Naive thymus-derived CD8-positive, alpha-beta T cell (primary cell): ENCODE measurements at regions not wholly inside any gene's neighbourhood (a gene's known extent, or its start where the extent isn't known, plus 50 kb on each side); places are given as distances from the start of the nearest gene placed in this dataset.
"Not testable (repeated sequence)": the region's sequence is repeated elsewhere in the genome, so short reads cannot be mapped to it uniquely, and the experiment has no call there.

Experiments used
- ATAC-seq, 2 donors: fragments of 150-1000 bp; cut with Tn5 transposase in 1 of 2; sonication (Bioruptor Pico), chemical (Tn5 transposase) in 1 of 2; 1 replicate in 1 of 2; 2 replicates in 1 of 2; pipeline ENCODE4 v1.10.0; 2021; ENCODE audit warnings: mild to moderate bottlenecking in 2 of 2, moderate library complexity in 2 of 2
- POLR2A ChIA-PET: fragments of 350-600 bp; sonication (Branson Sonifier 250); formaldehyde crosslinking; loops from one replicate; lab custom pipeline; 2021; ENCODE audit warnings: antibody characterized with exemption; lab: Charles Lee
- DNase-seq, 10 donors: peaks; one replicate each; pipeline versions ENCODE4 v3.0.0 to v3.0.0-alpha.2; 2020 to 2022
- H3K27ac Mint-ChIP-seq, 10 donors: one replicate each; pipeline ENCODE4 v1.8.0; 2020 to 2022; ENCODE audit warnings: mild to moderate bottlenecking in 10 of 10, mixed read lengths in 10 of 10, moderate library complexity in 4 of 10, inconsistent platforms in 1 of 10
- H3K27me3 Mint-ChIP-seq, 5 donors: one replicate each; pipeline ENCODE4 v1.8.0; 2021 to 2022; ENCODE audit warnings: mixed read lengths in 5 of 5
- H3K36me3 Mint-ChIP-seq, 3 donors: one replicate each; pipeline ENCODE4 v1.8.0; 2020 to 2022; ENCODE audit warnings: mixed read lengths in 3 of 3, mild to moderate bottlenecking in 2 of 3, inconsistent platforms in 1 of 3
- H3K4me1 Mint-ChIP-seq, 4 donors: one replicate each; pipeline ENCODE4 v1.8.0; 2021 to 2022; ENCODE audit warnings: mixed read lengths in 4 of 4
- H3K4me3 Mint-ChIP-seq, 10 donors: one replicate each; pipeline ENCODE4 v1.8.0; 2020 to 2022; ENCODE audit warnings: mild to moderate bottlenecking in 10 of 10, mixed read lengths in 10 of 10, moderate library complexity in 6 of 10, inconsistent platforms in 1 of 10
- H3K9me3 Mint-ChIP-seq, 9 donors: one replicate each; pipeline ENCODE4 v1.8.0; 2020 to 2022; ENCODE audit warnings: mixed read lengths in 9 of 9, mild to moderate bottlenecking in 3 of 9, inconsistent platforms in 1 of 9, moderate library complexity in 1 of 9

DNA sequence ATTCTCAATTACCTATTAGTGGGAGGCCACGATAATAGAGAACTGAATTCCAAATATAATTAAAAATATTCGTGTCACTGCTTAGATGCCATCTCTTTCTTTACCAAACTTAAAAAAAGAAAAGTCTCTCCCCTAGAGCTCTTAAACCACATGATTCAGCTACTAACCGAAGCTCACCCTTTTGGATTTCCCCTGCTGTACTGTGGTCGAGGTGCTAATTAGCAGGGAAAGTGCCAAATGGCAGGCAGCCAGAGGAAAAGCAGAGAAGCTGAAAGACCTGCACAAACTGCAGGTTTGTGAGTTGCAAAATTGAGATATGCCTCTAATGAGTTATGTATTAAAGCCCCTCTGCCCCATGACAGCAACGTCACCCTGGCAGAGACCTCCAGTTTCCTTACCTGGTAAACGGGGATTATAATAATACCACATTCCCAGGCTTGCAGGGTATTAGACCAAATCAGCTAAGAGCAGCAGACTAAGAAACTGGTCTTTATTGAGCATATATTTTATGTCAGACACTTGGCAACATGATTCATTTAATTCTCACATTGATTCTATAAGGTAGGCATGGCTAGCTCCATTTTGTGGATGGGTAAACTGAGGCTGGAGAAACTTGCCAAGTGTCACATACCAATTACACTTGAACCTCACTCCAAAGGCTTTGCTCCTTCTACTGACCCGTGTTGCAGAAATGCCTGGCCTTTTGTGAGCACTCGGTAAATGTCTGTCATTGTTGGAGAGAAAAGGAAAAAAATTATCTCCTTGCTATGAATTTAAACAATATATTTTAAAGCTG lies 259.7 kb downstream of the LPIN1 start:
- POLR2A ChIA-PET: interaction anchor here (0.7 to 1.1 kb wide), 3 partner anchors 10 to 711 kb away, joined by 3 to 5 read pairs (median 4); partner anchors contain the start of gene TRIB2
- ATAC-seq: peak; percentile 98 to 99
- H3K4me1 Mint-ChIP-seq: peaks cover 13 to 45% (median 29%) of the 10 kb centered on the region in 4 donors

DNA sequence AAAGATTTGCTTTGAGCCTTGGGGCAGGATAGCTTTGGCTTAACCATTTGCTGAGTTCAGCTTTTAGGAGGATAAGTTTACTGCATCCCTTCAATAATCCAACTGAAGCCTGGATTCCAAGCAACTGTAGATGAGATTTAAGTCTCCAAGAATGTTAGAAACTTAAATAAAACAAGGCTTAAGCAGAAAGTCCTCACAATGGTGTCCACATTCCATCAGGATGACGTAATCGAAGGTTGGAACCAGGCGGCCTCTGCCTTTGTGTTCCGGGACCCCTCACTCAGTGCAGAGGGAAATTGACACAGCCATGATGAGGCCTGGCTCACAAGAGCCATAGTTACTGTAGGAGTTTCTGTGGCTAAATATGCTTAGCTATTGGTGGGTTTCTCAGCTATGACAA lies 260.4 kb downstream of the LPIN1 start:
- Mint-ChIP-seq H3K36me3 (no peaks in the 10 kb centered on the region), H3K9me3 (no peaks in the 10 kb centered on the region), H3K4me3 (no peak overlapping the region), H3K27ac (no peak overlapping the region), H3K27me3 (peaks cover 0 to 12% (median 2%) of the 10 kb centered on the region in 5 donors), H3K4me1 (peaks cover 11 to 44% (median 27%) of the 10 kb centered on the region in 4 donors)
- POLR2A ChIA-PET: interaction anchor here (1.1 kb wide), 1 partner anchor 10 kb away, joined by 4 read pairs; no protein-coding TSS in a partner anchor
- no peak for ATAC-seq
- no peak for DNase-seq

More for the DNA sequence above, 259.7 kb downstream of the LPIN1 start:
- peak overlapping the region in 3 of 10 donors; percentile 50 to 73 (median 71) for H3K27ac Mint-ChIP-seq
- H3K9me3 Mint-ChIP-seq: no peaks in the 10 kb centered on the region
- peak; percentile 15 to 82 (median 68) for DNase-seq
- H3K27me3 Mint-ChIP-seq: peaks cover 0 to 14% (median 6%) of the 10 kb centered on the region in 5 donors
- peak overlapping the region in 9 of 10 donors; percentile 16 to 74 (median 48) for H3K4me3 Mint-ChIP-seq
- H3K36me3 Mint-ChIP-seq: no peaks in the 10 kb centered on the region

DNA sequence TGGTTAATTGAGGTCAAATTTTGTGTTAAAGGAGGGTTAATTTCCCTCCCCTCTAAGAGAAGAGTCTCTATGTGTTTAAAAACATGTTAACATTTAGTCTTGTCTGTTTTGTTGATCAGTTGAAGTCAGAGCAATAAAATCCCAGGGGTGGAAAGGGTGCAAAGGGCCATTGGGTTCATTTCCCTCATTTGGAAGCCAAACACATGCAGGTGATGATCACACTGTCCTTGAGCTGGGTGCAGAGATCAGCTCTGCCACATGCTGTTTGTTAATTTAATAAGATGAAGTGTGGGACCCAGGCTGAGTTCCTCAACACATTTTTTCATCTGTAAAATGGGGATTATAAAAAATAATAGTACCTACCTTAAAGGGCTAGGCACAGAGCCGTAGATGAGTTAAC lies 260.9 kb downstream of the LPIN1 start:
- H3K4me3 Mint-ChIP-seq: no peak overlapping the region
- no peaks in the 10 kb centered on the region for H3K36me3 Mint-ChIP-seq
- H3K4me1 Mint-ChIP-seq: peaks cover 9 to 40% (median 23%) of the 10 kb centered on the region in 4 donors
- DNase-seq: no peak
- peaks cover 0 to 8% (median 0%) of the 10 kb centered on the region in 5 donors for H3K27me3 Mint-ChIP-seq
- H3K9me3 Mint-ChIP-seq: no peaks in the 10 kb centered on the region
- no peak for ATAC-seq
- H3K27ac Mint-ChIP-seq: no peak overlapping the region
- POLR2A ChIA-PET: interaction anchor here (0.7 kb wide), 1 partner anchor 198 kb away, joined by 3 read pairs; no protein-coding TSS in a partner anchor

DNA sequence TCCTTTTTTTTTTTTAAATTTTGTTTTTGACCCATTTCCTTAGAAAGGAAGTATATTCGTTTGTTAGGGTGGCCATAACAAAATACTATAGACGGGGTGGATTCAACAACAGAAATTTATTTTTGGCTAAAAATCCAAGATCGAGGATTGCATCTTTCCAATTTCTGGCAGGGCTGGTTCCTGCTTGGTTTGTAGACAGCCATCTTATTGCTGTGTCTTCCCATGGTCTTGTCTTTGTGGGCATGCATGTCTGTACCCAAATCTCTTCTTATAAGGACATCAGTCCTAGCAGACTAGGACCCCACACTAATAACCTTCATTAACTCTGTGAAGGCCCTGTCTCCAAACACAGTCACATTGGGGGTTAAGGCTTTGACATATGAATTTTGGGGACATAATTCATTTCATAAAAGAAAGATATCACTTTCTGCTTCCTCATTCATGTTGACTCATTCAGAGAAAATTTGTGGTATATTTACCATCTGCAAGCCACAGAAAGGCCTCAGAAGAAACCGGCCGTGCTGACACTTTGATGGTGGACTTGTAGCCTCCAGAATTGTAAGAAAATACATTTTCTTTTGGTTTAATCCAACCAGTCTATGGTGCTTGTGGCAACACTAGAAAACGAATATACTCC lies 262.1 kb downstream of the LPIN1 start:
- POLR2A ChIA-PET: no interaction called here
- no peaks in the 10 kb centered on the region for H3K36me3 Mint-ChIP-seq
- peaks cover 0 to 6% (median 0%) of the 10 kb centered on the region in 5 donors for H3K27me3 Mint-ChIP-seq
- peaks cover 0 to 2% (median 0%) of the 10 kb centered on the region in 9 donors for H3K9me3 Mint-ChIP-seq
- H3K4me3 Mint-ChIP-seq: no peak overlapping the region
- peaks cover 9 to 42% (median 23%) of the 10 kb centered on the region in 4 donors for H3K4me1 Mint-ChIP-seq
- H3K27ac Mint-ChIP-seq: no peak overlapping the region
- ATAC-seq (no peak), DNase-seq (no peak)

DNA sequence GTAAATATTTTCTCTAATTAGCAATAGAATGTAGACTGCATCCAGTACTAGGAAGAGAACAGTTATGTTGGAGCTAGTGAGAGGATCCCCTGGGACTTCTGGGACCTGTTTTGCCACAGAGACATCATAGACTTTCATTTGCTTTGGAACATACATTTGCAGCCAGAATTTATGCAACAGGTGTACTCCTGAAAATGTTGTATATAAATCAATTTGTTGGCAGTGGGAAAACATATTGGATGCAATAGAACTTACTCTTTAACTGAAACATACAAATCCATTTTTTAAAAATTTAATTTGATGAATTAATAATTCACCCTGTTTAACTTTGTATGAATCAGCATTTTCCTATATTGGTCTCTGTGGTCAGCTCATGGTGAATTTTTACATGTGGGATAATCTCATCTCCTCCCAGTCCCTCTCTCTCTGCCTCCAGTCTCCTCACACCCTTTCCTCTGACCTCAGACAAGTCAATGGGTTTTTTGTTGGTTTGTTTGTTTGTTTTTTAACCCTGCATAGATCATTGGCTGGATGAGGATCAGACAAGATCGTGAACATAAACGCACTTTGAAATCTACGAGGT lies 263.0 kb downstream of the LPIN1 start:
- DNase-seq (no peak), ATAC-seq (no peak)
- Mint-ChIP-seq H3K4me1 (peaks cover 9 to 49% (median 22%) of the 10 kb centered on the region in 4 donors), H3K27ac (peak overlapping the region in 1 of 10 donors; percentile 11), H3K27me3 (peaks cover 0 to 6% (median 0%) of the 10 kb centered on the region in 5 donors), H3K9me3 (peaks cover 0 to 2% (median 0%) of the 10 kb centered on the region in 9 donors), H3K4me3 (no peak overlapping the region), H3K36me3 (no peaks in the 10 kb centered on the region)
- POLR2A ChIA-PET: no interaction called here

DNA sequence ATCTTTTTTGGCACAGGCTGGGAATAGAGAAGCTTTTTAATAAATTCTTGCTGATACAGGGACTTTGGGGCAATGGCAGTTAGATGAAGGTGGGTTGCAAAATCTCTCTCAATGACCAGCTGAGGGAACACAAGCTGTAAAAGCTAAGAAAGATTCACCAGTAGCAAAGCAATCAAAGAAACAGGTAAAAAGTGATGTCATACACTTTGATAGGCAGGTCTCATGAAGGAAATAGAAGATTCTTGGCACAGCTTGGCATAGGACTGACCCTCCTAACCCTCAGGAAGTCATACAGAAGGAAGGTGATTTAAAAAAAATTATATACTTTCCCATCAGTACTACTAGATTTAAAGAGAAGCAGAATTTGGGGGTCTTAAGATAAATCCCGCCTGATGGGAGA lies 263.6 kb downstream of the LPIN1 start:
- no peak for ATAC-seq
- Mint-ChIP-seq H3K4me3 (no peak overlapping the region), H3K27ac (no peak overlapping the region), H3K36me3 (no peaks in the 10 kb centered on the region), H3K4me1 (peaks cover 8 to 43% (median 16%) of the 10 kb centered on the region in 4 donors), H3K27me3 (peaks cover 0 to 4% (median 0%) of the 10 kb centered on the region in 5 donors), H3K9me3 (peaks cover 0 to 2% (median 0%) of the 10 kb centered on the region in 9 donors)
- POLR2A ChIA-PET: no interaction called here
- no peak for DNase-seq

DNA sequence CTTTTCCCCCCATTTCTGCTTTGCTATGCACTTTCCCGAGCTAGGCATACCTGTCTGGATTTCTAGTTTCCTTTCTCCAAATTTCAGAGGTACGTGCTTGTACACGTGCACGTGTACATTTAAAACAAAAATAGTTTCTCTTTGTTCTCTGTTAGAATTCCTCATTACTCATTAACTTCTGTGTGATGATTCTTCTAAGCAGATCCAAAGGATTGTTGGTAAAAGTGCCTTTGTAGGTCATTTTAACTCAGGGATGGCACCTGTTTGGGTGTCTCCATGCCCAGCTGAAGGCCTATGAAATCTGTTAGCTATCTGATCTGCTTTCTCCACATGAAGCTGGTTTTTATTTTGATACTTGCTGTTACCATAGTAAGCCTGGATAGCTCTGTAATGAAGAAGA lies 264.3 kb downstream of the LPIN1 start:
- Mint-ChIP-seq H3K4me3 (no peak overlapping the region), H3K4me1 (peaks cover 8 to 36% (median 10%) of the 10 kb centered on the region in 4 donors), H3K36me3 (no peaks in the 10 kb centered on the region), H3K9me3 (peaks cover 0 to 2% (median 0%) of the 10 kb centered on the region in 9 donors), H3K27me3 (peaks cover 0 to 5% (median 0%) of the 10 kb centered on the region in 5 donors), H3K27ac (no peak overlapping the region)
- no peak for DNase-seq
- no peak for ATAC-seq
- POLR2A ChIA-PET: no interaction called here

DNA sequence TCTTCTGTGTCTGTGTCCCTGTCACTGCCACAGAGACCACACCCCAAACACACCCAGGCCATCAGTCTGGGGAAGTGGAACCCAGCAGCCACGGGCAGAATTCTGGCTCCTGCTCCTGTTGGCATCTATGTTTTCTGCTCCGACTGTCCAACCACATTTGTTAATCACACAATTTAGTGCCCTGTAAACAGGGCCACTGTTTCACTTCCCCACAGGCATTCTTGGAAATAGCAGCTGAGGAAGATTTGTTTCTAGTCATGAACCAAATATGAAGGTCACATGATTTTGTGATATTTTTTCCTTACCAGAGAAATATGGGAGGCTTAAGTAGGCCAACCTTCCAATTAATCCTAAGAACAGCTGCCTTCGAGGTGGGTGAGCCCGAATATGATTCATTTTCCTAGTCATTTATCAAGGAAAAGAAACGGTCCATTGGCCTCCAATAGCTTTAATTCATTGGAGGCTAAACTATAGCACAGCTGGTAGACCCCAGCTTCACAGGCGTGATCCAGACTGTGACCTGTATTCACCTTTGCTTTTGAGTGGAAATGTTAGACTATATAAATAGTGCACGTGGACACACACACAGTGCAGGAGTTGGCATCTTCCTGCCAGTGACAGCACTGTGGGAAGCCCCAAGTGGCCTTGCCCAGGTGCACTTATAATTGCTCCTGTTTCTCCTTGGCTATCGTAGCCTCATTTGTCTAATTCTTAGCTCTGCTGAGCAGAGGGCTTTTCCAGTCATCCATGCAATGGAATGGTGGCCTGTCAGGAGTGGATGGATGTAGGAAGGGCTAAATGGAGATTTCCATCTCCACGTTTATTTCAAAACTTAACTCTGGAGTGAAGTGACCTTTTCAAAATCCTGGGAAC lies 267.9 kb downstream of the LPIN1 start:
- Mint-ChIP-seq H3K27ac (no peak overlapping the region), H3K36me3 (no peaks in the 10 kb centered on the region), H3K27me3 (peaks cover 0 to 11% (median 0%) of the 10 kb centered on the region in 5 donors), H3K4me1 (peaks cover 13 to 34% (median 21%) of the 10 kb centered on the region in 4 donors), H3K4me3 (no peak overlapping the region), H3K9me3 (peaks cover 0 to 3% (median 0%) of the 10 kb centered on the region in 9 donors)
- ATAC-seq (no peak), DNase-seq (no peak)
- POLR2A ChIA-PET: no interaction called here

DNA sequence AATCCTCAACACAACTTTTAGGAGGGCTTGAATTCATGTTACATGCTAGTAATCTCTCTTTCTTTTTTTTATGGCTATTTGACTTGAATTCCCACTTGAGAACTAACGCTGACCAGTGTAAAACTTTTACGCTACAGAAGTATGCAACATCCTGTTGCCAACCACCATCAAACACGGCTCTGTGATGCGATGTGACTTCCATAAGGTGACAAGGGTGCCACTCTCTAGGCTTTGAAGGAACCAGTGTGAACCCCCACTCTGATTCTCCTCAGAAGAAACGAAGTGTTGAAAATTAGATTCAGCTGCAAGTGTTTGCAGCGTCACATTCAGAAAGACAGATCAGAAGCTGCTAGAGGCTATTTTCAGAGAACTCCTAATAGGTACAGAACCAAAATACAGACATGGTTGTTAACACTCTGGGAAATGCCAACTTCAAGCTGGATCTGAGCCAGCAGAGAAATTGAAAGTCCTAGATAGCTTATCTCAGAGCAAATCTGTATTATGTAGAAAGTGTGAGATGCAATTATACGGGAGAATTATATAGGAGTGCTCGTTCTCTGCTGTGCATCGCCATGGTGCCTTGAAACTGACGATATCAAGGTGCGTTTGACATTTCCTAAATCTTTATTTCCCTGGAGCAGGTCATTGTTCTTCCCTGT lies 271.2 kb downstream of the LPIN1 start:
- Mint-ChIP-seq H3K4me3 (peak overlapping the region in 2 of 10 donors; percentile 2 to 24), H3K36me3 (peaks cover 3 to 28% (median 20%) of the 10 kb centered on the region in 3 donors), H3K27me3 (peaks cover 0 to 11% (median 0%) of the 10 kb centered on the region in 5 donors), H3K4me1 (peaks cover 13 to 32% (median 20%) of the 10 kb centered on the region in 4 donors), H3K27ac (peak overlapping the region in 2 of 10 donors; percentile 0 to 6), H3K9me3 (peaks cover 0 to 34% (median 25%) of the 10 kb centered on the region in 9 donors)
- ATAC-seq (peak in 1 of 2 donors; percentile 69), DNase-seq (peak in 1 of 10 donors; percentile 17)
- POLR2A ChIA-PET: no interaction called here

DNA sequence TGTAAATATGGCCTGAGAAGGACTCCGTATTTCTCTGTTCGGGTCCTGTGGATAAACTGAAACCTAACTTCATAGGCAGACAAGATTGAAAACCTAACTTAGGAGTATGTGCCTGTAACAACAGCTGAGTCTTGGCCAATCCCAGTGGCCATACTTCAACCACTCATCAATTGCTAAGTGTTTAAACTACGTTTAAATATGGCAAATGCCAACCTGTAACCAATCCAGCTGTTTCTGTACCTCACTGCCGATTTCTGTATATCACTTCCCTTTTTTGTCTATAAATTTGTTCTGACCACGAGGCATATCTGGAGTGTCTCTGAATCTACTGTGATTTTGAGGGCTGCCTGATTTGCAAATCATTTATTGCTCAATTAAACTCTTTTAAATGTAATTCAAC lies 272.3 kb downstream of the LPIN1 start:
- not testable (repeated sequence) for H3K27ac Mint-ChIP-seq, DNase-seq, H3K4me3 Mint-ChIP-seq, ATAC-seq
- peaks cover 0 to 45% (median 29%) of the 10 kb centered on the region in 9 donors for H3K9me3 Mint-ChIP-seq
- H3K27me3 Mint-ChIP-seq: peaks cover 0 to 11% (median 0%) of the 10 kb centered on the region in 5 donors
- H3K4me1 Mint-ChIP-seq: peaks cover 13 to 27% (median 20%) of the 10 kb centered on the region in 4 donors
- POLR2A ChIA-PET: interaction anchor here (0.5 kb wide), 1 partner anchor 12 kb away, joined by 4 read pairs; no protein-coding TSS in a partner anchor
- peaks cover 3 to 35% (median 21%) of the 10 kb centered on the region in 3 donors for H3K36me3 Mint-ChIP-seq

DNA sequence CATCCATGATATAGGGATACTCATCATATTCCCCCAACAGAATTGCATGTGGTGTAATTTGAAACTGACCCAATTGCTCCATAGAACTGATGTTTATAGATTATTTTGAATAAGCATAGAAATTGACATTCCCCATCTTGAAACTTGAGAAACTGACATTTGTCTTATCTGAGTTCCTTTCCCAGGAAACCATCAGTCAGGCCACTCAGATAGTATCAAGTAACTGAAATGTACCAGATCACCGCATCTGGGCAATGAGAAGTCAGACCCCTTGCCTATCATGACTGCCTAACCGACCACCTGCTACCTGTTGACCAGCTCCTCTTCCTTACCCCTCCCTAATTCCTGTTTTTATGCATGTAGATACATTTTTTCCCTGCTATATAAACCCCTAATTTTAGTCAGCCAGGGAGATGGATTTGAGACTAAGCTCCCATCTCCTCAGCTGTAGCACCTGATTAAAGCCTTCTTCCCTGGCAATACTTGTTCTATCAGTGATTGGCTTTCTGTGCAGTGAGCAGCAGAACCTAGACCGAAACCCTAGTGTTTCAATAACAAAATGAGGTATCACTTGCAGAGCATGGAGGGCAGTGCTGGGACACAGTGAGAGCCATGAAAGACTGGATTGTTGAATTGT lies 274.5 kb downstream of the LPIN1 start:
- Mint-ChIP-seq H3K4me3 (no peak overlapping the region), H3K4me1 (peaks cover 15 to 27% (median 21%) of the 10 kb centered on the region in 4 donors), H3K36me3 (peaks cover 3 to 35% (median 24%) of the 10 kb centered on the region in 3 donors), H3K27me3 (peaks cover 0 to 7% (median 0%) of the 10 kb centered on the region in 5 donors), H3K27ac (no peak overlapping the region), H3K9me3 (peaks cover 0 to 54% (median 29%) of the 10 kb centered on the region in 9 donors)
- no peak for ATAC-seq
- no peak for DNase-seq
- POLR2A ChIA-PET: interaction anchor here (1.1 to 1.9 kb wide), 2 partner anchors 15 to 23 kb away, joined by 5 to 9 read pairs; no protein-coding TSS in a partner anchor
